SU-DHL-6 (cell line): ENCODE measurements at regions not wholly inside any gene's neighbourhood (a gene's known extent, or its start where the extent isn't known, plus 50 kb on each side); places are given as distances from the start of the nearest gene placed in this dataset.

Experiments used
- EZH2phosphoT487 ChIP-seq: fragments of 200-600 bp; sonication (generic), shearing (Covaris generic); conservative IDR thresholded peaks from 2 replicates; pipeline ENCODE4 v1.6.1; 2018; ENCODE audit warnings: mild to moderate bottlenecking, antibody characterized with exemption, low read length, moderate library complexity, mixed read lengths
- TF ChIP-seq, protein P1 (sequence below): fragments of 200-600 bp; sonication (generic); IDR thresholded peaks from one replicate; pipeline ENCODE4 v1.5.1; 2017; ENCODE audit warnings: antibody characterized with exemption, mild to moderate bottlenecking, low read length, moderate library complexity; ENCODE audit not compliant: insufficient read depth, poor library complexity, severe bottlenecking

DNA sequence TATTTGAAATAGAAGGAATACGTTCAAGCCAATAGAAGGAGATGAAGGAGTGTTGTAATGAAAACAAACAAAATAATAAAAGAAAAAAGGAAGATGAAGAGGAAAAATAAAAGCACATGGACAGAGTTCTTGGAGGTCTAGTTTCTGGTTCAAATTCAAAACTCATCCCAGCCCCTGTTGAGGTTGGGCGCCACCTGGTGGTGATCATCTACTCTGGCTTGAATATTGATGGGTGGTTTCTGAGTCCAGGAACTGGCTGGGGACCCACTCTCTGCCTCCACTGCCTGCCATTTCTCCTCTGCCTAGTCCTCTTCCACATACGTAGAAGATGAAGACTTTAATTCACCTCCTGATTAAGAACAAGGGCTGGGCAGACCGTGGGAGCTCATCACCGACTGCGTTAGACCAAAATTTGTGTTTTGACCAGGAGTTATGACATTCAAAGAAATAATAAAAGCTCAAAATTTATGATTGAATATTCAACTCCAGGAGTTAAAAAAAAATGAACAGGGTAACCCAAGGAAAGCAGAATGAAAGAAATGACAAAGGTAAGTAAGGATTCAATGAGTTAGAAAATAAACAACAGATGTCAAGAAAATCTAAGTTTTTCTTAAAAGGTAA lies 99.0 kb upstream of the SLC1A3 start:
- TF ChIP-seq, protein P1, sequence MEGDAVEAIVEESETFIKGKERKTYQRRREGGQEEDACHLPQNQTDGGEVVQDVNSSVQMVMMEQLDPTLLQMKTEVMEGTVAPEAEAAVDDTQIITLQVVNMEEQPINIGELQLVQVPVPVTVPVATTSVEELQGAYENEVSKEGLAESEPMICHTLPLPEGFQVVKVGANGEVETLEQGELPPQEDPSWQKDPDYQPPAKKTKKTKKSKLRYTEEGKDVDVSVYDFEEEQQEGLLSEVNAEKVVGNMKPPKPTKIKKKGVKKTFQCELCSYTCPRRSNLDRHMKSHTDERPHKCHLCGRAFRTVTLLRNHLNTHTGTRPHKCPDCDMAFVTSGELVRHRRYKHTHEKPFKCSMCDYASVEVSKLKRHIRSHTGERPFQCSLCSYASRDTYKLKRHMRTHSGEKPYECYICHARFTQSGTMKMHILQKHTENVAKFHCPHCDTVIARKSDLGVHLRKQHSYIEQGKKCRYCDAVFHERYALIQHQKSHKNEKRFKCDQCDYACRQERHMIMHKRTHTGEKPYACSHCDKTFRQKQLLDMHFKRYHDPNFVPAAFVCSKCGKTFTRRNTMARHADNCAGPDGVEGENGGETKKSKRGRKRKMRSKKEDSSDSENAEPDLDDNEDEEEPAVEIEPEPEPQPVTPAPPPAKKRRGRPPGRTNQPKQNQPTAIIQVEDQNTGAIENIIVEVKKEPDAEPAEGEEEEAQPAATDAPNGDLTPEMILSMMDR = peak; percentile 87
- TF ChIP-seq EZH2phosphoT487 = no peak
